Chondrocyte (in vitro differentiated cells): ENCODE measurements at regions not wholly inside any gene's neighbourhood (a gene's known extent, or its start where the extent isn't known, plus 50 kb on each side); places are given as distances from the start of the nearest gene placed in this dataset.

Source experiments
- DNase-seq: peaks from one replicate; pipeline ENCODE4 v3.0.0; 2021; ENCODE audit warnings: mixed read lengths, low spot score
- H3K27ac Mint-ChIP-seq: one replicate; pipeline ENCODE4 v1.8.0; 2021; ENCODE audit warnings: mild to moderate bottlenecking, moderate library complexity, mixed read lengths; ENCODE audit not compliant: unreplicated experiment
- H3K27me3 Mint-ChIP-seq: 2 replicates; pipeline ENCODE4 v1.8.0; 2021; ENCODE audit warnings: low read depth, mixed read lengths
- H3K36me3 Mint-ChIP-seq: 2 replicates; pipeline ENCODE4 v1.8.0; 2021; ENCODE audit warnings: low read depth, mixed read lengths
- H3K4me1 Mint-ChIP-seq: 2 replicates; pipeline ENCODE4 v1.8.0; 2021; ENCODE audit warnings: low read depth, mild to moderate bottlenecking, mixed read lengths
- H3K4me3 Mint-ChIP-seq: one replicate; pipeline ENCODE4 v1.8.0; 2021; ENCODE audit warnings: mild to moderate bottlenecking, moderate library complexity, mixed read lengths; ENCODE audit not compliant: unreplicated experiment
- H3K9me3 Mint-ChIP-seq: 2 replicates; pipeline ENCODE4 v1.8.0; 2021; ENCODE audit warnings: low read depth, mixed read lengths
- TF ChIP-seq, protein P1 (sequence below): fragments of 200-600 bp; sonication (generic); IDR thresholded peaks from 2 replicates; pipeline ENCODE4 v1.5.0; 2021; ENCODE audit warnings: antibody characterized with exemption, mild to moderate bottlenecking, moderate library complexity

DNA sequence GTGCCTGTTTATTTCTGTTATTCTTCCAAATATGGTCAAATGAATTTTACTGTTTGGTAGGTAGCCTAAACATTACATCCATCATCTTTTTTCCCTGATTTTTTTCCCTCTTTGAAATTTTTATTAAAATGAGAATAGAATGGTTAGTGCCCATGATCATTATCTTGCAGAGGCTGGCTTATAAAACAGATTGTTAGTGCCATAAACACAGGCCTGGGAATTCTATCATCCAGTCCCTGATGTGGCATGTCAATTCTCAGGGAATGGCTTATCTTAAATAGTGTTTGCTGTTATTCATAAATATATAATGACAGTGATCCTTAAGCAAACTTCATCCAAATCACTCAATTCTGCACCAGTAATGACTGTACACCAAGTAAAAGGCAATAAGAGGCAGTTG, 207.3 kb downstream of the TUSC7 start:
- Mint-ChIP-seq H3K27me3 (peaks cover 16% of the 10 kb centered on the region), H3K27ac (no peak overlapping the region), H3K4me3 (no peak overlapping the region), H3K4me1 (no peaks in the 10 kb centered on the region), H3K9me3 (no peaks in the 10 kb centered on the region), H3K36me3 (no peaks in the 10 kb centered on the region)
- TF ChIP-seq, protein P1, sequence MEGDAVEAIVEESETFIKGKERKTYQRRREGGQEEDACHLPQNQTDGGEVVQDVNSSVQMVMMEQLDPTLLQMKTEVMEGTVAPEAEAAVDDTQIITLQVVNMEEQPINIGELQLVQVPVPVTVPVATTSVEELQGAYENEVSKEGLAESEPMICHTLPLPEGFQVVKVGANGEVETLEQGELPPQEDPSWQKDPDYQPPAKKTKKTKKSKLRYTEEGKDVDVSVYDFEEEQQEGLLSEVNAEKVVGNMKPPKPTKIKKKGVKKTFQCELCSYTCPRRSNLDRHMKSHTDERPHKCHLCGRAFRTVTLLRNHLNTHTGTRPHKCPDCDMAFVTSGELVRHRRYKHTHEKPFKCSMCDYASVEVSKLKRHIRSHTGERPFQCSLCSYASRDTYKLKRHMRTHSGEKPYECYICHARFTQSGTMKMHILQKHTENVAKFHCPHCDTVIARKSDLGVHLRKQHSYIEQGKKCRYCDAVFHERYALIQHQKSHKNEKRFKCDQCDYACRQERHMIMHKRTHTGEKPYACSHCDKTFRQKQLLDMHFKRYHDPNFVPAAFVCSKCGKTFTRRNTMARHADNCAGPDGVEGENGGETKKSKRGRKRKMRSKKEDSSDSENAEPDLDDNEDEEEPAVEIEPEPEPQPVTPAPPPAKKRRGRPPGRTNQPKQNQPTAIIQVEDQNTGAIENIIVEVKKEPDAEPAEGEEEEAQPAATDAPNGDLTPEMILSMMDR, result no peak
- DNase-seq, result no peak

- no peaks in the 10 kb centered on the region for H3K36me3 Mint-ChIP-seq
- TF ChIP-seq, protein P1, result no peak
- H3K4me3 Mint-ChIP-seq, result no peak overlapping the region
- H3K4me1 Mint-ChIP-seq, result no peaks in the 10 kb centered on the region
- peaks cover 27% of the 10 kb centered on the region for H3K9me3 Mint-ChIP-seq
- H3K27ac Mint-ChIP-seq, result no peak overlapping the region
- no peak for DNase-seq
- H3K27me3 Mint-ChIP-seq, result peaks cover 5% of the 10 kb centered on the region
These were observed 211.4 kb downstream of the TUSC7 start for GRCh38 chr3:116920826-116921610.

- H3K4me1 Mint-ChIP-seq, result peaks cover 4% of the 10 kb centered on the region
- H3K36me3 Mint-ChIP-seq, result no peaks in the 10 kb centered on the region
- no peak for DNase-seq
- H3K27me3 Mint-ChIP-seq, result peaks cover 6% of the 10 kb centered on the region
- no peak overlapping the region for H3K27ac Mint-ChIP-seq
- peaks cover 22% of the 10 kb centered on the region for H3K9me3 Mint-ChIP-seq
- no peak overlapping the region for H3K4me3 Mint-ChIP-seq
- TF ChIP-seq, protein P1, result no peak
These were observed 218.3 kb downstream of the TUSC7 start for GRCh38 chr3:116927918-116928317.

DNA sequence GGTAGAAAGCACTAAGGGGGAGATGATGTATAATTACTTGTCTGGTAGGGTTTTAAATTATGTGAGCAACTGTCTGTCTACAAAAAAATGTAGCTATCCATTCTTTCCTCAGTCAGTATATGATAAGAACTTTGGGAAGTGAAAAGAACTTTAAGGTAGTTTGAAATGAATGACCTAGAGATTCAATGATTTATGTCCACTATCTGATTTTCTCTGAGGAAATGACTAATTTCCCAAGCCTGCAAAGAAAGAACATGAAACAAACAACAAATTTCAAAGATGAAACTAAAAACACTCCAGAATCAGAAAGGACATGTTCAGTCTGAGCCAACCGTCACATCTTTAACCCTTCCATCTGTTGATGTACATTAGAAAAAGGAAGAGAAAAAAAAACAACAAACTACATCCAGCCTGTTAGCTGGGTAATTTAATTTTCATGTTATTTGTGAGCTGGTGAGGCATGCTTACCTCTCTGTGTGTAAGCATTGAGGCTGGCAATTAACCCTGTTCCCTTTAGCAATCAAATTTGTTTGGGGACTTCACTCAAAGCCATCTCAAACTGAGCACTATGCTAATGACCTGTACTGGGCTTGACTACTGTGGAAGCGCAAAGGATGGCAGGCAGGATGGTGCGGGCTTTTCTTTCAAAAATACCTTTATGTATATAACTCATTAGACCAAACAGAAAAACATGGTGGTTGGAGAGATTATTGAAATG, 220.1 kb downstream of the TUSC7 start:
- Mint-ChIP-seq H3K4me3 (no peak overlapping the region), H3K36me3 (no peaks in the 10 kb centered on the region), H3K27me3 (peaks cover 6% of the 10 kb centered on the region), H3K9me3 (peaks cover 9% of the 10 kb centered on the region), H3K4me1 (peaks cover 4% of the 10 kb centered on the region), H3K27ac (no peak overlapping the region)
- no peak for DNase-seq
- TF ChIP-seq, protein P1, result no peak

DNA sequence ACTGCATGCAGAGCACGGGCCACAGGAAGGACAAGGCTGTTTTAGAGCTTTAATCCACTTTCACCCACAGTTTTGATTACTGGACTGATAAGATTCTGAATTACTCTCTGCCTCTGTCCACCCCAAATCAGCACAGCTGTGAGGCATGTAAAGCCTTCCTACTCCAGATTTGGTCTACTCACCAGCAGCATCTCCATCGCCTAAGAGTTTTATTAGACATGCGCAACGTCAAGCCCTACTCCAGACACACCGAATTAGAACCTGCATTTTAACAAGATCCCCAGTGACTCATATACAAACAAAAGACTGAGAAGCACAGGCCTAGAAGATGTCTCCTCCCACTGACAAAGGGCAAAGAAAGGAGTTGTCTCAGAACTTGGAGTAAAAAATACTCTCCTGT, 221.2 kb downstream of the TUSC7 start:
- no peak overlapping the region for H3K27ac Mint-ChIP-seq
- H3K36me3 Mint-ChIP-seq, result no peaks in the 10 kb centered on the region
- TF ChIP-seq, protein P1, result no peak
- H3K27me3 Mint-ChIP-seq, result peaks cover 9% of the 10 kb centered on the region
- peaks cover 4% of the 10 kb centered on the region for H3K4me1 Mint-ChIP-seq
- H3K9me3 Mint-ChIP-seq, result no peaks in the 10 kb centered on the region
- no peak for DNase-seq
- H3K4me3 Mint-ChIP-seq, result no peak overlapping the region
